ENCODE measurements at regions not wholly inside any gene's neighbourhood (a gene's known extent, or its start where the extent isn't known, plus 50 kb on each side); places are given as distances from the start of the nearest gene placed in this dataset.

DNA sequence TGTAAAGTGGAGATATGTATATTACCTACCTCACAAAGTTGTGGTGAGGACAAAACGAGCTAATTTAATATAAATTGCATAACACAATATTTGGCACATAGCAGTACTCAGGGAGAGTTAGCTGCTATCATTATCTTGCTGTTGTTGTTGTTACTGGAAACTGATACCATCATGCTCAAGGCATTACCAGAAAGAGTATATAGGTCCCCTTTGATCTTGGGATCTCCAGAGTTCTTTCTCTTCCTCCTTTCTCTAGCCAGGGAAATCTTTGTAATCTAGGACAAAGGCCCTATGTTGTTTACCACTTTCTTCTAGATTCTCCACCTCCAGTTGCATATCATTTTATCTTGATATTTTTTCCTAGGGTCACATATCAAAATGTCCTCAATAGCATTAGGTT, 114.8 kb upstream of the RASA1 start:
- DNase-seq (ENCODE audit: low spot score) (no peak), ATAC-seq (no peak)
- Histone ChIP-seq H2AFZ (no peak overlapping the region), H3K27ac (ENCODE audit: low read depth) (no peak overlapping the region), H3K79me2 (replicated peaks; ENCODE audit: insufficient read depth) (no peaks in the 10 kb centered on the region), H3F3A (replicated peaks; ENCODE audit: low read depth) (no peaks in the 10 kb centered on the region), H3K4me3 (no peak overlapping the region), H3K4me1 (ENCODE audit: insufficient read depth) (no peaks in the 10 kb centered on the region), H3K36me3 (ENCODE audit: insufficient read depth) (no peaks in the 10 kb centered on the region), H3K4me2 (no peak overlapping the region), H4K20me1 (replicated peaks; ENCODE audit: insufficient read depth) (no peaks in the 10 kb centered on the region), H3K9me2 (ENCODE audit: insufficient read depth) (no peaks in the 10 kb centered on the region), H3K27me3 (ENCODE audit: insufficient read depth) (no peaks in the 10 kb centered on the region)
- Mint-ChIP-seq H3K27ac (no peak overlapping the region), H3K4me3 (no peak overlapping the region), H3K36me3 (ENCODE audit: low read depth) (no peaks in the 10 kb centered on the region), H3K4me1 (no peaks in the 10 kb centered on the region), H3K9me3 (no peaks in the 10 kb centered on the region), H3K27me3 (ENCODE audit: insufficient read depth, low read depth, poor library complexity) (no peaks in the 10 kb centered on the region)
- TF ChIP-seq, protein P1, sequence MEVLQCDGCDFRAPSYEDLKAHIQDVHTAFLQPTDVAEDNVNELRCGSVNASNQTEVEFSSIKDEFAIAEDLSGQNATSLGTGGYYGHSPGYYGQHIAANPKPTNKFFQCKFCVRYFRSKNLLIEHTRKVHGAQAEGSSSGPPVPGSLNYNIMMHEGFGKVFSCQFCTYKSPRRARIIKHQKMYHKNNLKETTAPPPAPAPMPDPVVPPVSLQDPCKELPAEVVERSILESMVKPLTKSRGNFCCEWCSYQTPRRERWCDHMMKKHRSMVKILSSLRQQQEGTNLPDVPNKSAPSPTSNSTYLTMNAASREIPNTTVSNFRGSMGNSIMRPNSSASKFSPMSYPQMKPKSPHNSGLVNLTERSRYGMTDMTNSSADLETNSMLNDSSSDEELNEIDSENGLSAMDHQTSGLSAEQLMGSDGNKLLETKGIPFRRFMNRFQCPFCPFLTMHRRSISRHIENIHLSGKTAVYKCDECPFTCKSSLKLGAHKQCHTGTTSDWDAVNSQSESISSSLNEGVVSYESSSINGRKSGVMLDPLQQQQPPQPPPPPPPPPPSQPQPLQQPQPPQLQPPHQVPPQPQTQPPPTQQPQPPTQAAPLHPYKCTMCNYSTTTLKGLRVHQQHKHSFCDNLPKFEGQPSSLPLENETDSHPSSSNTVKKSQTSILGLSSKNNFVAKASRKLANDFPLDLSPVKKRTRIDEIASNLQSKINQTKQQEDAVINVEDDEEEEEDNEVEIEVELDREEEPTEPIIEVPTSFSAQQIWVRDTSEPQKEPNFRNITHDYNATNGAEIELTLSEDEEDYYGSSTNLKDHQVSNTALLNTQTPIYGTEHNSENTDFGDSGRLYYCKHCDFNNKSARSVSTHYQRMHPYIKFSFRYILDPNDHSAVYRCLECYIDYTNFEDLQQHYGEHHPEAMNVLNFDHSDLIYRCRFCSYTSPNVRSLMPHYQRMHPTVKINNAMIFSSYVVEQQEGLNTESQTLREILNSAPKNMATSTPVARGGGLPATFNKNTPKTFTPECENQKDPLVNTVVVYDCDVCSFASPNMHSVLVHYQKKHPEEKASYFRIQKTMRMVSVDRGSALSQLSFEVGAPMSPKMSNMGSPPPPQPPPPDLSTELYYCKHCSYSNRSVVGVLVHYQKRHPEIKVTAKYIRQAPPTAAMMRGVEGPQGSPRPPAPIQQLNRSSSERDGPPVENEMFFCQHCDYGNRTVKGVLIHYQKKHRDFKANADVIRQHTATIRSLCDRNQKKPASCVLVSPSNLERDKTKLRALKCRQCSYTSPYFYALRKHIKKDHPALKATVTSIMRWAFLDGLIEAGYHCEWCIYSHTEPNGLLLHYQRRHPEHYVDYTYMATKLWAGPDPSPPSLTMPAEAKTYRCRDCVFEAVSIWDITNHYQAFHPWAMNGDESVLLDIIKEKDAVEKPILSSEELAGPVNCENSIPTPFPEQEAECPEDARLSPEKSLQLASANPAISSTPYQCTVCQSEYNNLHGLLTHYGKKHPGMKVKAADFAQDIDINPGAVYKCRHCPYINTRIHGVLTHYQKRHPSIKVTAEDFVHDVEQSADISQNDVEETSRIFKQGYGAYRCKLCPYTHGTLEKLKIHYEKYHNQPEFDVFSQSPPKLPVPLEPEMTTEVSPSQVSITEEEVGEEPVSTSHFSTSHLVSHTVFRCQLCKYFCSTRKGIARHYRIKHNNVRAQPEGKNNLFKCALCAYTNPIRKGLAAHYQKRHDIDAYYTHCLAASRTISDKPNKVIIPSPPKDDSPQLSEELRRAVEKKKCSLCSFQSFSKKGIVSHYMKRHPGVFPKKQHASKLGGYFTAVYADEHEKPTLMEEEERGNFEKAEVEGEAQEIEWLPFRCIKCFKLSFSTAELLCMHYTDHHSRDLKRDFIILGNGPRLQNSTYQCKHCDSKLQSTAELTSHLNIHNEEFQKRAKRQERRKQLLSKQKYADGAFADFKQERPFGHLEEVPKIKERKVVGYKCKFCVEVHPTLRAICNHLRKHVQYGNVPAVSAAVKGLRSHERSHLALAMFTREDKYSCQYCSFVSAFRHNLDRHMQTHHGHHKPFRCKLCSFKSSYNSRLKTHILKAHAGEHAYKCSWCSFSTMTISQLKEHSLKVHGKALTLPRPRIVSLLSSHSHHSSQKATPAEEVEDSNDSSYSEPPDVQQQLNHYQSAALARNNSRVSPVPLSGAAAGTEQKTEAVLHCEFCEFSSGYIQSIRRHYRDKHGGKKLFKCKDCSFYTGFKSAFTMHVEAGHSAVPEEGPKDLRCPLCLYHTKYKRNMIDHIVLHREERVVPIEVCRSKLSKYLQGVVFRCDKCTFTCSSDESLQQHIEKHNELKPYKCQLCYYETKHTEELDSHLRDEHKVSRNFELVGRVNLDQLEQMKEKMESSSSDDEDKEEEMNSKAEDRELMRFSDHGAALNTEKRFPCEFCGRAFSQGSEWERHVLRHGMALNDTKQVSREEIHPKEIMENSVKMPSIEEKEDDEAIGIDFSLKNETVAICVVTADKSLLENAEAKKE (CRISPR knock-in tag; IDR thresholded peaks at IDR 0.05), result no peak
- TF ChIP-seq STAT1 (IDR thresholded peaks at IDR 0.05; ENCODE audit: unreplicated experiment) (no peak), POLR2AphosphoS5 (IDR thresholded peaks at IDR 0.05; ENCODE audit: low read depth) (no peak), JUNB (IDR thresholded peaks at IDR 0.05; ENCODE audit: unreplicated experiment) (no peak), EZH2 (IDR thresholded peaks at IDR 0.05; ENCODE audit: low read depth, unreplicated experiment) (no peak), EZH2phosphoT487 (IDR thresholded peaks at IDR 0.05; ENCODE audit: unreplicated experiment) (no peak), NANOG (IDR thresholded peaks at IDR 0.05; ENCODE audit: borderline replicate concordance) (no peak), ZNF114 (CRISPR knock-in tag; IDR thresholded peaks at IDR 0.05) (no peak), CREB1 (CRISPR knock-in tag; IDR thresholded peaks at IDR 0.05; ENCODE audit: low read depth) (no peak)
- TF ChIP-seq, protein P2, sequence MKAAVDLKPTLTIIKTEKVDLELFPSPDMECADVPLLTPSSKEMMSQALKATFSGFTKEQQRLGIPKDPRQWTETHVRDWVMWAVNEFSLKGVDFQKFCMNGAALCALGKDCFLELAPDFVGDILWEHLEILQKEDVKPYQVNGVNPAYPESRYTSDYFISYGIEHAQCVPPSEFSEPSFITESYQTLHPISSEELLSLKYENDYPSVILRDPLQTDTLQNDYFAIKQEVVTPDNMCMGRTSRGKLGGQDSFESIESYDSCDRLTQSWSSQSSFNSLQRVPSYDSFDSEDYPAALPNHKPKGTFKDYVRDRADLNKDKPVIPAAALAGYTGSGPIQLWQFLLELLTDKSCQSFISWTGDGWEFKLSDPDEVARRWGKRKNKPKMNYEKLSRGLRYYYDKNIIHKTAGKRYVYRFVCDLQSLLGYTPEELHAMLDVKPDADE (IDR thresholded peaks at IDR 0.05), result no peak
- TF ChIP-seq, protein P3, sequence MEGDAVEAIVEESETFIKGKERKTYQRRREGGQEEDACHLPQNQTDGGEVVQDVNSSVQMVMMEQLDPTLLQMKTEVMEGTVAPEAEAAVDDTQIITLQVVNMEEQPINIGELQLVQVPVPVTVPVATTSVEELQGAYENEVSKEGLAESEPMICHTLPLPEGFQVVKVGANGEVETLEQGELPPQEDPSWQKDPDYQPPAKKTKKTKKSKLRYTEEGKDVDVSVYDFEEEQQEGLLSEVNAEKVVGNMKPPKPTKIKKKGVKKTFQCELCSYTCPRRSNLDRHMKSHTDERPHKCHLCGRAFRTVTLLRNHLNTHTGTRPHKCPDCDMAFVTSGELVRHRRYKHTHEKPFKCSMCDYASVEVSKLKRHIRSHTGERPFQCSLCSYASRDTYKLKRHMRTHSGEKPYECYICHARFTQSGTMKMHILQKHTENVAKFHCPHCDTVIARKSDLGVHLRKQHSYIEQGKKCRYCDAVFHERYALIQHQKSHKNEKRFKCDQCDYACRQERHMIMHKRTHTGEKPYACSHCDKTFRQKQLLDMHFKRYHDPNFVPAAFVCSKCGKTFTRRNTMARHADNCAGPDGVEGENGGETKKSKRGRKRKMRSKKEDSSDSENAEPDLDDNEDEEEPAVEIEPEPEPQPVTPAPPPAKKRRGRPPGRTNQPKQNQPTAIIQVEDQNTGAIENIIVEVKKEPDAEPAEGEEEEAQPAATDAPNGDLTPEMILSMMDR (conservative IDR thresholded peaks at IDR 0.05; ENCODE audit: low read depth in 2 of 2), result no peak

All from GM23338 (cell line).